GM12874 (cell line): ENCODE measurements at regions not wholly inside any gene's neighbourhood (a gene's known extent, or its start where the extent isn't known, plus 50 kb on each side); places are given as distances from the start of the nearest gene placed in this dataset.

ENCODE experiments used
- CTCF ChIP-seq: IDR thresholded peaks from 2 replicates; pipeline ENCODE4 v1.5.1; 2011; ENCODE audit warnings: low read depth, mild to moderate bottlenecking, control low read depth, low read length, moderate library complexity; ENCODE audit not compliant: insufficient read depth

GRCh38 chr10:3886641-3887251 is 101.7 kb upstream of the KLF6 start:
- no peak for TF ChIP-seq CTCF

DNA sequence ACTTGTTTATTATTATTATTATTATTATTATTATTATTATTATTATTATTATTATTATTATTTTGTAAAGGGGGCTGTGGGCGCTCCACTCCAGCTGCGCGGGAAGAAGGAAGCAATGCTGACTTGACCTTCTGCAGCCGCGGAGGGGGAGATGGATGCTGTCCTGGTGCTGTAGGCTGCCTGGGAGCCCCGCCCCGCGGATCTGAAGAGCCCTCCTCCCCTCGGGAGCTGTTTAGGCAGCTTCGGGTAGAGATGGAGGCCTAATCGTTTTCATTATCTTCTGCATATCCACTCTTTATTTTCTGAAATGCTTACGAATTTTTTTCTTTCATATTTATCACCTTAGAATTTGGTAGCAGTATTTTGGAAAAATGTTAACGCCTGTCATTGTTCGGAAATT is 101.2 kb upstream of the KLF6 start:
- no peak for TF ChIP-seq CTCF

GRCh38 chr10:3882855-3883254 is 97.8 kb upstream of the KLF6 start:
- TF ChIP-seq CTCF, result no peak

DNA sequence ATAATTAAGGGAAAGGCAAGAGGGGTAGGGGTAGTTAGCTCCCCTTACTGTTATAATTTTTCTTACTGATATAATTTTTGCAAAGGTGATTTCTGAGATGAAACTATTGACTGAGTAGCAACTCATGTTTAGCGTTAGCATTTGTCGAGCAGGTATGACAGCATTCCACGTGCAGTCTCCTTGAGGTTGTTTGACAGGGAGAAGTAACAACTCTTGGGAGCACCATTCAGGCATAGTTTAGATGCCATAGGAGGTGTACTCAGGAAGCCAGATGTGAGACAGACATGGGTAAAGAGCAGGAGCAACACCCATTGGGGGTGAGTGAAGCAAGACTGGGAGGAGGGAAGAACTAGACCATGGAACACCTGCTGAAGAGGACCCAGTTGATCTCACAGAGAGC is 96.6 kb upstream of the KLF6 start:
- TF ChIP-seq CTCF, result no peak

DNA sequence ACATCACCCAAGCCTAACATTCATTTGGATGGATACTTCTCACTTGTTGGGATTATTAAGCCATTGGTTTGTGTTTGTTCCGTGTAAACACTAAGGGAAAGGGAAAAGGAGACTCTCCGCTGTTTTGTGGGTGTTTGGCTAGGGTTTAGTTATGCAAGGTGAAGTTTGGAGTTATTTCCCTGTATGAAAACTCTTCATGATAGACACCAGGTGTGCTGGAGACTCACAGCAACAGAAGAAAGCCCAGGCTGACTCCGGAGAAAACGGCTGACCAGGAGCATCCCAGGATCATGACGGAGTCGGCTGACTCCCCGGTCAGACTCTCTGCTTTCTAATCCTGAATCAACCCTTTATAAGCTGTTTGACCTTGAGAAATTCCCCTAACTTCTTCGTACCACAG is 94.1 kb upstream of the KLF6 start:
- no peak for TF ChIP-seq CTCF

- no peak for TF ChIP-seq CTCF
Observed at GRCh38 chr10:3877211-3878000, 92.4 kb upstream of the KLF6 start.

DNA sequence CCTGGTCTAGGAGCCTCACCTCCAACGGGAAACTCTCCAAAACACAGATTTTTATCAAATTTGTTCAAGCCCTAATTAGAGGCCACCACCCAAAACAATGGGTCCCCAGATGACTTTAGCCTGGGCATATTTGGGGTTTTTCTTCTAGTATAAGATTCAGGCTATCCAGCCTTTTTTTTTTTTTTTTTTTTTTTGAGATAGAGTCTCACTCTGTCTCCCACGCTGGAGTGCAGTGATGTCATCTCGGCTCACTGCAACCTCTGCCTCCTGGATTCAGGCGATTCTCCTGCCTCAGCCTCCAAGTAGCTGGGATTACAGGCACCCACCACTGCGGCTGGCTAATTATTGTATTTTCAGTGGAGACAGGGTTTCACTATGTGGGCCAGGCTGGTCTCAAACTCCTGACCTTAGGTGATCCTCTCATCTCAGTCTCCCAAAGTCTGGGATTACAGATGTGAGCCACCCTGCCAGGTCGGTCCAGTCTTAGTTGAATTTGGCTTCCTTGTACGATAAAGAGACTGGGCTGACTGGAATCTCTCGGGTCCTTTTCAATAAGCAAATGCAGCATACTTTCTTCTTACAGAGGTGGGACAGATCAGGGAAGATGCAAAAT is 91.4 kb upstream of the KLF6 start:
- no peak for TF ChIP-seq CTCF
